ENCODE measurements at regions not wholly inside any gene's neighbourhood (a gene's known extent, or its start where the extent isn't known, plus 50 kb on each side); places are given as distances from the start of the nearest gene placed in this dataset.

- no peak for DNase-seq (ENCODE audit: low spot score)
Measured at GRCh38 chr20:10921491-10922010, 247.8 kb upstream of the JAG1 start.

GRCh38 chr20:10922506-10922905 lies 248.7 kb upstream of the JAG1 start:
- DNase-seq (ENCODE audit: low spot score) = no peak

DNA sequence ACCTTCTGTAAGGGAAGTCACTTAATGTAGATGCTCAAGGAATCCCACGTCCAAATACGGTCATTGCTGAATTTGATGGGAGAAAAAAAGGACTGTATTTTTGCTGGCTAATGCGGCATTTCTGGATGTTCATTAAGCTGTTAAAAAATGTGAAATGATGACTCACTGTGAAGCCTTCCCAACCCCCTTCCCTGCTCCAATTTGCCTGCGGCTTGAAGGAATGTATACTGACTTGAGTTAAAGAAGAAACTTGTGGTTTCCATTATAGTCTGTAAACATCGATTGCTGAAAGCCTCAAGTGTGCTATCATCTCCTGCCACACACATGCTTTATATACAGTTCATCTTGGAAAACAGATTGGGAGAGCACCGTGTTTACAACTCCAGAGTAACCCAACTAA lies 249.1 kb upstream of the JAG1 start:
- DNase-seq (ENCODE audit: low spot score) = no peak

GRCh38 chr20:10924644-10925201 lies 250.9 kb upstream of the JAG1 start:
- DNase-seq (ENCODE audit: low spot score) = no peak

DNA sequence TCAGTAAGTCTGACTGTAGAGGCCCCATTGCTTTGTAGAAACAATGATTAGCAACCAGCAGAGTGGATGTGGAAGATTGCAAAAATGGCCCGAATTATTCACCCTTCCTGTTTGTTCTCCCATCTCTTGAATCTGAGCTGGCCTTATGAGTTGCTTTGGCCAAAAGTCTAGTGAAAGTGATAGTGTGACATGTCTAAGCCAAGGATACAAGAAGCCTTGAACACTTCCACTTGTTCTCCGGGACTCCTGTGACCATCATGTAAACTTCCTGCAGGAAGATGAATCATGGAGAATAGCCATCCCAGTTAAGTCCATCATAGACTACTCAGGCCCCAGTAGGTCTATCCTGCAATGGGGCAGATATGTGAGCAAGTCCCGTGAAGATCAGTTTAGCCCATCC lies 252.0 kb upstream of the JAG1 start:
- no peak for DNase-seq (ENCODE audit: low spot score)

GRCh38 chr20:10927011-10927583 lies 253.3 kb upstream of the JAG1 start:
- no peak for DNase-seq (ENCODE audit: low spot score)

DNA sequence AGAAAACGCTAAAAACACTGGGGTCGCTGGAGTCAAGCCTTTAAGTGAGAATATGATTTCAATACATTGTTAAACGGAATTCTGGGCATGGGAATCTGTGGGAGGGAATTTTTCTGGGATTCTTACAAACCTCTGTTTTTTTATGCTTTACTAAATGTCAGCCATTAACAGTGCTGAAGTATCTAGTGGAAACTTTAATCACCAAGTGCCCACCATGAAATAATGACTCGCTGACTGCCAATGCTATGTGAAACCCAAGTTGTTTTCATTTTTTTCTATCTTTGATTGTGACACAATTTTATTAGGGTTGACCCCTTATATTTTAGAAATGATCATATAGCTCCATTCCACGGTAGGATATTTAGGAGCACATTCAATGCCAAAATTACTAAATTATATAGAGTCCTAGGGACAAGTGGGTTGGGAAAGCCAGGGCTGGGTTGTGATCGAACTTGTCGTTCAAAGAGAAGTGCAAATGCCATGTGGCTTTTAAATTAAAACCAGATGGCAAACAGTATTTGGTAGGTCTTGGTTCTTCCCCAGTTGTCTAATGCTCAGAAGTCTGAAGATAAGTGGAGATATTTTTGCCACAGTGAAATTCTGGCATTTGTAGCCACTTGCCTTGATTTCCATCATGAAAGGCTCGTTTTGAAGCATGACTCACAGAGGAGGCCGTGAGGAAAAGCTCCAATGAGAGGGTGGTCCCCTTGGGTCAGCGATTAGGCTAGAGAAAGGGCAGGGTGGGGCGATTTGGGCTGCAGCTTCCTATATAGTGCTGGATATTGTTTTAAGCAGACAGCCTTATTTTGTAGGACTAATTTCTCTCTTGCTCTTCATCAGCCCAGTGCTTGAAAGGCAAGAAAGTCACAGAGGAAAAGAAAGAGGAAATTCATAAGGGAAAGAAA lies 254.4 kb upstream of the JAG1 start:
- no peak for DNase-seq (ENCODE audit: low spot score)

GRCh38 chr20:10928841-10929421 lies 255.1 kb upstream of the JAG1 start:
- DNase-seq (ENCODE audit: low spot score) = no peak

DNA sequence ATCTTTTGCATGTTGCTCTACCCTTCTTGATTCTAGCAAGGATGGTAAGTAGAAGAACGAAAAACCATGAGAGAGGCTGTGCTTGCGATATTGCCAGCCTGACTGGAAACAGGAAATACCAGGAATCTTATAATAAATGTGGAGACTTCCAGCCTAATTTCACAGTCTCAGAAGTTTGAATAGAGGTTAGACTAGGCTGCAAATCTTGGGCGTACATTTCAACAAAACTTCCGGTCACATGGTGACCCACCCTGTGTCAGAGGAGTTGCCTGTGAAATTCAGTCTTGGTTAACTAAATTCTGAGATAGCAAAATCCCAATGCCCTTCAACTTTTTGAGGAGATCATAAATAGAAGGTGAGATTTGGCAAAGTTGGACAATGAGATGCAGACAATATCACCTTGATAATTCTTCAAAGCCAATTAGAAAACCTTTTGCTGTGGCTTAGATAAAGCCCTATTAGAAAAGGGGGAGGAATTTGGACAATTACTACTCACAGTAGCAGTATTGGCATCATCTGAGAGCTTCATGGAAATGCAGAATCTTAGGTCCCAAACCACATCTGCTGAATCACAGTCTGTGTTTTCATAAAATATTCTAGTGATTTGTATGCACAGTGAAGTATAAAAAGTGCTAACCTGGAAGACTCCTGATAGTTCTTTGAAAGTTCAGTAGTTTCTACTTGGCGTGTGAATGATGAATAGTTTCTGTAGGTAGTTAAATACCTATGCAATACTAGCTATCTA lies 262.0 kb upstream of the JAG1 start:
- DNase-seq (ENCODE audit: low spot score) = no peak

- no peak for DNase-seq (ENCODE audit: low spot score)
Measured at GRCh38 chr20:10936786-10937185, 263.0 kb upstream of the JAG1 start.

GRCh38 chr20:10939331-10939941 lies 265.6 kb upstream of the JAG1 start:
- DNase-seq (ENCODE audit: low spot score) = no peak

DNA sequence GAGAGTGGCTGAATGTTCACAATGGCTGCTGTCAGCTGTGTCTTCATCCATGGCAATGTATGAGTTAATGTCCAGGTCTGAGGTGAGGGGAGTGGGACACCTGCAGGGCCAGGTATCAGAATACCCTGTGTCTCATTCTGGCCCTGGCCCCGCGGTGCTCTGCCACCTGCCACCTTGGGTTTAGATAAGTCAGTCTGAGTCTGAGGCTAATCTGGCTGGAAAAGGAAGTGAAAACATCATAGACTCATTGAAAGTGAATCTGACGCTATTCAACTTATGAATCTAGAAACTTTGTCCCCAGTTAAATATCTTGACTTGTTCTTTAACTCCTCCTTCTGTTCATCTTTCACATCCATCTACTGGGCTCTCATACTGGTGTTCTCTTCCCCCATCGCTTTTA lies 267.1 kb upstream of the JAG1 start:
- DNase-seq (ENCODE audit: low spot score) = no peak

GRCh38 chr20:10943686-10944265 lies 270.0 kb upstream of the JAG1 start:
- no peak for DNase-seq (ENCODE audit: low spot score)

GRCh38 chr20:10946124-10946880 lies 272.5 kb upstream of the JAG1 start:
- DNase-seq (ENCODE audit: low spot score) = no peak

DNA sequence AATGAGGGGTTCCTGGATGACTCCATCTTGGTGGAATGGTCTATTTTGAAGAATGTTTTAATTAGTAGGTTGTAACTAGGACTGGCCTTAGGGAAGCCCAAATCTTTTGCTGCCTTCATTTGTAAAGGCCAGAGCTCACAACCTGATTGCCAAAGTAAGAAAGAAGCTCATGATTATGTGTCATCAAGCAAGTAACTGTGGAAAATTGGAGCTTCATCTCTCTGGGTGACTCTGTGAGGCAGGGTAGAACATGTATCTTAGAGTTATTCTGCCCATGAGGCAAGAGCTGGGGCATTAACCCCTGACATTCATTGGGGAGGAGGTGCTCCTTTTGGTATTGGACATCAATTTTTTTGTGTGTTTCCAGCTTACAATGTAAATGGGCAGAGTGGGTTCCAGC lies 273.9 kb upstream of the JAG1 start:
- no peak for DNase-seq (ENCODE audit: low spot score)

DNA sequence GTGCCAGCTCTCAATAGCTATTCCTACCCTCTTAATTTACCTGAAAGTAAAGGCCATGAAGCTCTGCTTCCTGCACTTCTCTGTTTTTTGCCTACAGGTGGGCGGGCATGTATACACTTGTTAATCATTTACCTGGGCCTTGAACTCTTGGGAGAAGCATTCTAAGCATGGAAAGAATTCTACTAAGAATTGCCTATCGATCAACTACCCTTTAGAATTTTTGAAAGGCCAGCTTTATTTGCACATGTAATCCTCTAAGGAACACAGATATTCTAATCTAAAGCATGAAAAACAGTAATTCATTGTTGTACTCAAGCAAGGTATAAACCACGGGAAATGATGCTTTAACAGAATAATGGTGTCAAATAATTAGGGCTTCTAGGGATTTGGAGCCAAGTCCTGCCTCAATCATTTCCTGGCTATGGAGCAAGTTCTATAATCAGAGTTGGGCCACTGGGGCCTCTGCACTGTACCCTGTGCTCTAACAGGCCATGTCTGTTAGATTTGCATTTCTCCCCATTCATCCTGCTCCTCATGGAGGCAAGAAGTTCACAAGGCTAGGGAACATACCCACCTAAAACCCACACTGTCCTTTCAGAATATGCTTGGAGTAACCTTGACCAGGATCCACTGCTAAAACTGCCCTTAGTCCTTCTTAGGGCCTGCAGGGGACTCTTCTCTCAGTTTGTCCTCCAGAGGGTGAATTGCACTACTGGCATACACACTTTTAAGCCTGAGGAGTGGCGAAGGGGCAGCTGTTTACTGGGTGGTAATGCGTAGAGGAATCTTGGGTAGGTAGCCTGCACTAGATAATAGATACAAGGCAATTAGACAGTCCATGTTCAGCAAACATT lies 276.4 kb upstream of the JAG1 start:
- DNase-seq (ENCODE audit: low spot score) = no peak

- no peak for DNase-seq (ENCODE audit: low spot score)
Measured at GRCh38 chr20:10951216-10951615, 277.4 kb upstream of the JAG1 start.

GRCh38 chr20:10951904-10952303 lies 278.1 kb upstream of the JAG1 start:
- no peak for DNase-seq (ENCODE audit: low spot score)

- DNase-seq (ENCODE audit: low spot score) = no peak
Measured at GRCh38 chr20:10953437-10953836, 279.6 kb upstream of the JAG1 start.
